Keratinocyte (primary cell): ENCODE measurements at regions not wholly inside any gene's neighbourhood (a gene's known extent, or its start where the extent isn't known, plus 50 kb on each side); places are given as distances from the start of the nearest gene placed in this dataset.

ENCODE experiments used
- DNase-seq: peaks from one replicate; pipeline ENCODE4 v3.0.0-alpha.2; 2011; ENCODE audit warnings: low read depth, missing footprints, low spot score
- FAIRE-seq: peaks from 2 replicates; lab custom pipeline; 2011; peaks lifted over from hg19 to GRCh38; lab: Jason Lieb, UNC
- H2AFZ ChIP-seq: 2 replicates; pipeline ENCODE4 v1.6.0; 2012; ENCODE audit warnings: low read length, control low read depth, inconsistent platforms; ENCODE audit not compliant: control insufficient read depth
- H3K27ac ChIP-seq: 2 replicates; pipeline ENCODE4 v1.5.1; 2011; ENCODE audit warnings: low read length; ENCODE audit not compliant: control insufficient read depth, insufficient read depth
- H3K27me3 ChIP-seq: 3 replicates; pipeline ENCODE4 v1.6.0; 2011; ENCODE audit warnings: low read length; ENCODE audit not compliant: control insufficient read depth, insufficient read depth; ENCODE audit errors: extremely low read depth
- H3K36me3 ChIP-seq, 2 experiments: 2 replicates in 1 of 2; 3 replicates in 1 of 2; pipeline ENCODE4 v1.5.1; 2011; ENCODE audit warnings: low read length in 2 of 2, mild to moderate bottlenecking in 1 of 2; ENCODE audit not compliant: control insufficient read depth in 2 of 2, insufficient read depth in 2 of 2; ENCODE audit errors: extremely low read depth in 1 of 2
- H3K4me1 ChIP-seq: 3 replicates; pipeline ENCODE4 v1.5.1; 2011; ENCODE audit warnings: low read length; ENCODE audit not compliant: control insufficient read depth, insufficient read depth; ENCODE audit errors: extremely low read depth
- H3K4me2 ChIP-seq: 3 replicates; pipeline ENCODE4 v1.6.0; 2011; ENCODE audit warnings: low read depth, low read length; ENCODE audit not compliant: control insufficient read depth, insufficient read depth; ENCODE audit errors: extremely low read depth
- H3K4me3 ChIP-seq, 3 experiments: fragments of 200-600 bp in 1 of 3; sonication (generic) in 1 of 3; 2 replicates in 2 of 3; 3 replicates in 1 of 3; pipeline ENCODE4 v1.5.1; 2011 to 2016; ENCODE audit warnings: low read length in 3 of 3, mild to moderate bottlenecking in 3 of 3, control low read depth in 2 of 3, inconsistent platforms in 1 of 3, low read depth in 1 of 3, mixed read lengths in 1 of 3, mixed run types in 1 of 3, moderate library complexity in 1 of 3; ENCODE audit not compliant: control insufficient read depth in 2 of 3, insufficient read depth in 2 of 3; ENCODE audit errors: extremely low read depth in 1 of 3
- H3K79me2 ChIP-seq: 2 replicates; pipeline ENCODE4 v1.6.0; 2012; ENCODE audit warnings: low read length; ENCODE audit not compliant: control insufficient read depth, insufficient read depth
- H3K9ac ChIP-seq: 3 replicates; pipeline ENCODE4 v1.6.0; 2011; ENCODE audit warnings: low read length; ENCODE audit not compliant: control insufficient read depth, insufficient read depth; ENCODE audit errors: extremely low read depth
- H3K9me1 ChIP-seq: 3 replicates; pipeline ENCODE4 v1.6.0; 2011; ENCODE audit warnings: low read length; ENCODE audit not compliant: control insufficient read depth, insufficient read depth; ENCODE audit errors: extremely low read depth
- H3K9me3 ChIP-seq: 2 replicates; pipeline ENCODE4 v1.5.1; 2012; ENCODE audit warnings: low read depth, low read length; ENCODE audit not compliant: control insufficient read depth
- H4K20me1 ChIP-seq: 3 replicates; pipeline ENCODE4 v1.6.0; 2011; ENCODE audit warnings: low read length; ENCODE audit not compliant: control insufficient read depth, insufficient read depth; ENCODE audit errors: extremely low read depth
- EZH2 ChIP-seq: IDR thresholded peaks from one replicate; pipeline ENCODE4 v1.6.1; 2012; ENCODE audit warnings: inconsistent platforms, mild to moderate bottlenecking, low read length, moderate library complexity
- dilution Hi-C: fragments of 300-500 bp; cut with MboI; formaldehyde crosslinking; loops from one replicate; pipeline ENCODE4 v1.7.0; 2020; ENCODE audit warnings: low sequenced_read_pairs; ENCODE audit not compliant: extremely low pct_ligation_motif_present
- TF ChIP-seq, protein P1 (sequence below), 3 experiments: IDR thresholded peaks in 1 of 3; conservative IDR thresholded peaks in 1 of 3; optimal IDR thresholded peaks in 1 of 3; 2 replicates in 2 of 3; 3 replicates in 1 of 3; pipeline versions ENCODE3 to v1.5.1; 2011; ENCODE audit warnings: low read length in 3 of 3, mild to moderate bottlenecking in 3 of 3, moderate library complexity in 2 of 3, control low read depth in 1 of 3, inconsistent platforms in 1 of 3; ENCODE audit not compliant: insufficient read depth in 2 of 3; ENCODE audit errors: extremely low read depth in 1 of 3

DNA sequence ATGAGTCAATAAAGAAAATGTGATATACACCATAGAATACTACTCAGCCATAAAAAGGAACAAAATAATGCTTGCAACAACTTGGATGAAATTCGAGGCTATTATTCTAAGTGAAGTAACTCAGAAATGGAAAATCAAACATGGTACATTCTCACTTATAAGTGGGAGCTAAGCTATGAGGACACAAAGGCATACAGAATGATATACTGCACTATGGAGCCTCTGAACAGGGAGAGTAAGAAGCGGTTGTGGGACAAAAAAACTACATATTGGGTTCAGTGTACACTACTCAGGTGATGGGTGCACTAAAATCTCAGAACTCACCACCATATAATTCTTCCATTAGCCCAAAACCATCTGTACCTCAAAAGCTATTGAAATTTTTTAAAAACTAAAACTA lies 68.8 kb upstream of the AKAP13 start:
- DNase-seq: no peak
- Histone ChIP-seq H3K36me3 (no peaks in the 10 kb centered on the region), H3K4me2 (no peak overlapping the region), H3K9me1 (no peaks in the 10 kb centered on the region), H3K9ac (no peak overlapping the region), H3K4me3 (no peak overlapping the region), H4K20me1 (no peaks in the 10 kb centered on the region), H3K27ac (no peak overlapping the region), H3K79me2 (no peaks in the 10 kb centered on the region), H2AFZ (no peak overlapping the region), H3K27me3 (no peaks in the 10 kb centered on the region), H3K9me3 (no peaks in the 10 kb centered on the region), H3K4me1 (no peaks in the 10 kb centered on the region)
- dilution Hi-C loops: no loop called here
- FAIRE-seq: no peak
- TF ChIP-seq, protein P1, sequence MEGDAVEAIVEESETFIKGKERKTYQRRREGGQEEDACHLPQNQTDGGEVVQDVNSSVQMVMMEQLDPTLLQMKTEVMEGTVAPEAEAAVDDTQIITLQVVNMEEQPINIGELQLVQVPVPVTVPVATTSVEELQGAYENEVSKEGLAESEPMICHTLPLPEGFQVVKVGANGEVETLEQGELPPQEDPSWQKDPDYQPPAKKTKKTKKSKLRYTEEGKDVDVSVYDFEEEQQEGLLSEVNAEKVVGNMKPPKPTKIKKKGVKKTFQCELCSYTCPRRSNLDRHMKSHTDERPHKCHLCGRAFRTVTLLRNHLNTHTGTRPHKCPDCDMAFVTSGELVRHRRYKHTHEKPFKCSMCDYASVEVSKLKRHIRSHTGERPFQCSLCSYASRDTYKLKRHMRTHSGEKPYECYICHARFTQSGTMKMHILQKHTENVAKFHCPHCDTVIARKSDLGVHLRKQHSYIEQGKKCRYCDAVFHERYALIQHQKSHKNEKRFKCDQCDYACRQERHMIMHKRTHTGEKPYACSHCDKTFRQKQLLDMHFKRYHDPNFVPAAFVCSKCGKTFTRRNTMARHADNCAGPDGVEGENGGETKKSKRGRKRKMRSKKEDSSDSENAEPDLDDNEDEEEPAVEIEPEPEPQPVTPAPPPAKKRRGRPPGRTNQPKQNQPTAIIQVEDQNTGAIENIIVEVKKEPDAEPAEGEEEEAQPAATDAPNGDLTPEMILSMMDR (optimal IDR thresholded peaks at IDR 0.05 in 1 of 3, IDR thresholded peaks at IDR 0.05 in 1 of 3, conservative IDR thresholded peaks at IDR 0.05 in 1 of 3; ENCODE audit: extremely low read depth in 1 of 3, insufficient read depth in 2 of 3, low read length in 3 of 3): no peak
- no peak for TF ChIP-seq EZH2

DNA sequence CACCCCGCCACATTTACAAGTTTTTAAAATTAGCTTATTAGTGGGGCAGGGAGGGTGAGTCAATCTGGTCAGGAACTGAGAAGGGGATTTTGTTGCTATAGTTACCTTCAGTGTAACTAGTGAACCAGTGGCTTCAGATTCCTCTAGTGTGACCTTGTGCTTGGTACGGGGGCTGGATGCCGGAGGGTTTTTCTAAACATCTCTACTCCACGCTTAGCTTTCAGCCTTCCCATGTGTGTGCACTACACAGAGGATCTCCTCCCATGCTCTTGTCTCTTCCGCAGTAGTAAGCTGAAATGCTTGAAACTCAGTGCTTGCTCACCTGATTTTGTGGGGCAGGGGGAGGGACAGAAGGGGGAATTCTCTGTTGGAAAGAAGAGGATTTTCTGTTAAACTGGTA lies 67.9 kb upstream of the AKAP13 start:
- TF ChIP-seq, protein P1 (optimal IDR thresholded peaks at IDR 0.05 in 1 of 3, IDR thresholded peaks at IDR 0.05 in 1 of 3, conservative IDR thresholded peaks at IDR 0.05 in 1 of 3; ENCODE audit: extremely low read depth in 1 of 3, insufficient read depth in 2 of 3, low read length in 3 of 3): no peak
- no peak for TF ChIP-seq EZH2
- no peaks in the 10 kb centered on the region for H3K9me1 ChIP-seq
- H3K4me2 ChIP-seq: no peak overlapping the region
- H3K4me1 ChIP-seq: no peaks in the 10 kb centered on the region
- no peaks in the 10 kb centered on the region for H3K9me3 ChIP-seq
- DNase-seq: no peak
- H3K27me3 ChIP-seq: no peaks in the 10 kb centered on the region
- no peak overlapping the region for H2AFZ ChIP-seq
- H3K27ac ChIP-seq: no peak overlapping the region
- no peaks in the 10 kb centered on the region for H4K20me1 ChIP-seq
- no peak overlapping the region for H3K9ac ChIP-seq
- no peak for FAIRE-seq
- no peaks in the 10 kb centered on the region for H3K79me2 ChIP-seq
- no peak overlapping the region for H3K4me3 ChIP-seq
- no peaks in the 10 kb centered on the region for H3K36me3 ChIP-seq
- dilution Hi-C loops: no loop called here
